Caco-2 (cell line): ENCODE measurements at regions not wholly inside any gene's neighbourhood (a gene's known extent, or its start where the extent isn't known, plus 50 kb on each side); places are given as distances from the start of the nearest gene placed in this dataset.
A peak's percentile ranks its signal among the peaks of the same experiment; 100 is the strongest.

Experiments used
- BruUV-seq: library from RNA; stranded (reverse); fragments of 400-500 nt; replicated peaks from 2 replicates; lab custom pipeline; 2021; lab: Mats Ljungman, UMichigan
- CTCF ChIA-PET: fragments of 300-600 bp; sonication (Branson Sonifier 250); formaldehyde crosslinking; loops from one replicate; lab custom pipeline; 2022; ENCODE audit warnings: antibody characterized with exemption; lab: Charles Lee
- POLR2A ChIA-PET: fragments of 300-600 bp; sonication (Branson Sonifier 250); formaldehyde crosslinking; loops from one replicate; lab custom pipeline; 2022; ENCODE audit warnings: antibody characterized with exemption; lab: Charles Lee
- DNase-seq, 2 experiments: peaks; one replicate each; pipeline versions ENCODE4 v3.0.0 to v3.0.0-alpha.2; 2020 to 2022
- H3K27me3 ChIP-seq: replicated peaks from 2 replicates; pipeline ENCODE4 v1.6.0; 2011; ENCODE audit warnings: low read length; ENCODE audit not compliant: control insufficient read depth, insufficient read depth
- H3K36me3 ChIP-seq: 2 replicates; pipeline ENCODE4 v1.5.1; 2011; ENCODE audit warnings: low read length; ENCODE audit not compliant: control insufficient read depth, insufficient read depth
- H3K4me1 ChIP-seq: fragments of 250-450 bp; sonication (Bioruptor Pico); 2 replicates; pipeline ENCODE4 v1.5.1; 2020; ENCODE audit warnings: mild to moderate bottlenecking
- H3K4me3 ChIP-seq: 2 replicates; pipeline ENCODE4 v1.5.1; 2011; ENCODE audit warnings: low read depth, mild to moderate bottlenecking, control low read depth, low read length
- H3K9me3 ChIP-seq: fragments of 250-450 bp; sonication (Bioruptor Pico); 2 replicates; pipeline ENCODE4 v1.5.1; 2020; ENCODE audit warnings: mild to moderate bottlenecking, moderate library complexity
- H3K27ac Mint-ChIP-seq: one replicate; pipeline ENCODE4 v1.8.0; 2022; ENCODE audit warnings: mixed read lengths; ENCODE audit not compliant: unreplicated experiment
- H3K27me3 Mint-ChIP-seq: one replicate; pipeline ENCODE4 v1.8.0; 2022; ENCODE audit warnings: mixed read lengths; ENCODE audit not compliant: insufficient read depth, unreplicated experiment
- H3K36me3 Mint-ChIP-seq: one replicate; pipeline ENCODE4 v1.8.0; 2022; ENCODE audit warnings: mild to moderate bottlenecking, mixed read lengths; ENCODE audit not compliant: insufficient read depth, unreplicated experiment
- H3K4me1 Mint-ChIP-seq: one replicate; pipeline ENCODE4 v1.8.0; 2022; ENCODE audit warnings: low read depth, mixed read lengths; ENCODE audit not compliant: unreplicated experiment
- H3K4me3 Mint-ChIP-seq: one replicate; pipeline ENCODE4 v1.8.0; 2022; ENCODE audit warnings: mild to moderate bottlenecking, moderate library complexity, mixed read lengths; ENCODE audit not compliant: unreplicated experiment
- H3K9me3 Mint-ChIP-seq: one replicate; pipeline ENCODE4 v1.8.0; 2022; ENCODE audit warnings: mixed read lengths; ENCODE audit not compliant: unreplicated experiment
- intact Hi-C: fragments of 100-400 bp; cut with micrococcal nuclease; formaldehyde crosslinking; loops from one replicate; pipeline ENCODE4 v1.10.0; 2022; ENCODE audit not compliant: unreplicated experiment
- TF ChIP-seq, protein P1 (sequence below), 2 experiments: fragments of 200-600 bp in 1 of 2; IDR thresholded peaks; 1 replicate in 1 of 2; 2 replicates in 1 of 2; pipeline versions ENCODE4 v1.5.1 to v1.8.0; 2011 to 2022; ENCODE audit warnings: antibody characterized with exemption in 1 of 2, control low read depth in 1 of 2, inconsistent platforms in 1 of 2, low read depth in 1 of 2, low read length in 1 of 2, mild to moderate bottlenecking in 1 of 2, moderate library complexity in 1 of 2; ENCODE audit not compliant: insufficient read depth in 1 of 2, severe bottlenecking in 1 of 2, unreplicated experiment in 1 of 2

DNA sequence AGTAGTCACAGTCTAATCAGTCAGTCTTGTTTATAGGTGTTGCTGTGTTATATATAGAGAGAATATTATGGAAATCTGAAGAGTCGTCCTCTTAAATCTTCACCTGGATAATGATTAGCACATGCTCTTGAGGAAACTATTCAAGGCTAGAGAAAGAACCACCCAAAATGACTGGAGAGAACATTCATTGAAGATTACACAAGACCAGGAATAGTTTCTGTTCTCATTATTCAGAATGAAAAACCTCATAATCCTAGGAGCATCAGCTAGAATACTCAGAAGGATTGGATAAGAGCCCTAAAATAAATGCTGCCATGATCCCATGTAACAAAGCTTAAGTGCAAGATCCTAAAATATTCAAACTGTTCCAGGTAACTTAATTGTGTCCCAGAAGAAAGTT is 278.2 kb upstream of the PREP start:
- H3K4me1 ChIP-seq: peaks cover 25% of the 10 kb centered on the region
- H3K27me3 ChIP-seq: no peaks in the 10 kb centered on the region
- POLR2A ChIA-PET: no interaction called here
- Mint-ChIP-seq H3K27me3 (no peaks in the 10 kb centered on the region), H3K4me1 (no peaks in the 10 kb centered on the region), H3K27ac (no peak overlapping the region), H3K9me3 (peaks cover 28% of the 10 kb centered on the region), H3K4me3 (no peak overlapping the region), H3K36me3 (no peaks in the 10 kb centered on the region)
- TF ChIP-seq, protein P1, sequence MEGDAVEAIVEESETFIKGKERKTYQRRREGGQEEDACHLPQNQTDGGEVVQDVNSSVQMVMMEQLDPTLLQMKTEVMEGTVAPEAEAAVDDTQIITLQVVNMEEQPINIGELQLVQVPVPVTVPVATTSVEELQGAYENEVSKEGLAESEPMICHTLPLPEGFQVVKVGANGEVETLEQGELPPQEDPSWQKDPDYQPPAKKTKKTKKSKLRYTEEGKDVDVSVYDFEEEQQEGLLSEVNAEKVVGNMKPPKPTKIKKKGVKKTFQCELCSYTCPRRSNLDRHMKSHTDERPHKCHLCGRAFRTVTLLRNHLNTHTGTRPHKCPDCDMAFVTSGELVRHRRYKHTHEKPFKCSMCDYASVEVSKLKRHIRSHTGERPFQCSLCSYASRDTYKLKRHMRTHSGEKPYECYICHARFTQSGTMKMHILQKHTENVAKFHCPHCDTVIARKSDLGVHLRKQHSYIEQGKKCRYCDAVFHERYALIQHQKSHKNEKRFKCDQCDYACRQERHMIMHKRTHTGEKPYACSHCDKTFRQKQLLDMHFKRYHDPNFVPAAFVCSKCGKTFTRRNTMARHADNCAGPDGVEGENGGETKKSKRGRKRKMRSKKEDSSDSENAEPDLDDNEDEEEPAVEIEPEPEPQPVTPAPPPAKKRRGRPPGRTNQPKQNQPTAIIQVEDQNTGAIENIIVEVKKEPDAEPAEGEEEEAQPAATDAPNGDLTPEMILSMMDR (IDR thresholded peaks at IDR 0.05; ENCODE audit: insufficient read depth in 1 of 2, low read depth in 1 of 2, low read length in 1 of 2, severe bottlenecking in 1 of 2, unreplicated experiment in 1 of 2): no peak
- CTCF ChIA-PET: interaction anchor here (0.6 kb wide), 1 partner anchor 133 kb away, joined by 3 read pairs; no protein-coding TSS in a partner anchor
- DNase-seq: no peak
- no peaks in the 10 kb centered on the region for H3K36me3 ChIP-seq
- 0 out of 2 replicates have a peak, but pooled peaks cover 7% of the 10 kb centered on the region for H3K9me3 ChIP-seq
- BruUV-seq: no TSS peak
- intact Hi-C loops: no loop called here
- no peak overlapping the region for H3K4me3 ChIP-seq

- 0 out of 2 replicates have a peak, but pooled peaks cover 7% of the 10 kb centered on the region for H3K9me3 ChIP-seq
- ChIA-PET CTCF (no interaction called here), POLR2A (no interaction called here)
- Mint-ChIP-seq H3K4me3 (no peak overlapping the region), H3K27me3 (no peaks in the 10 kb centered on the region), H3K27ac (no peak overlapping the region), H3K9me3 (peaks cover 28% of the 10 kb centered on the region), H3K36me3 (no peaks in the 10 kb centered on the region), H3K4me1 (no peaks in the 10 kb centered on the region)
- no TSS peak for BruUV-seq
- TF ChIP-seq, protein P1 (IDR thresholded peaks at IDR 0.05; ENCODE audit: insufficient read depth in 1 of 2, low read depth in 1 of 2, low read length in 1 of 2, severe bottlenecking in 1 of 2, unreplicated experiment in 1 of 2): no peak
- H3K36me3 ChIP-seq: no peaks in the 10 kb centered on the region
- no peak for DNase-seq
- H3K4me3 ChIP-seq: no peak overlapping the region
- H3K27me3 ChIP-seq: no peaks in the 10 kb centered on the region
- peaks cover 25% of the 10 kb centered on the region for H3K4me1 ChIP-seq
- intact Hi-C loops: no loop called here
Observed at GRCh38 chr6:105680131-105680530, 277.2 kb upstream of the PREP start.

- no peaks in the 10 kb centered on the region for H3K36me3 ChIP-seq
- Mint-ChIP-seq H3K27ac (no peak overlapping the region), H3K4me1 (no peaks in the 10 kb centered on the region), H3K9me3 (peaks cover 28% of the 10 kb centered on the region), H3K27me3 (no peaks in the 10 kb centered on the region), H3K4me3 (no peak overlapping the region), H3K36me3 (no peaks in the 10 kb centered on the region)
- CTCF ChIA-PET: no interaction called here
- BruUV-seq: no TSS peak
- TF ChIP-seq, protein P1 (IDR thresholded peaks at IDR 0.05; ENCODE audit: insufficient read depth in 1 of 2, low read depth in 1 of 2, low read length in 1 of 2, severe bottlenecking in 1 of 2, unreplicated experiment in 1 of 2): no peak
- peak; percentile 50 to 56 for DNase-seq
- peaks cover 25% of the 10 kb centered on the region for H3K4me1 ChIP-seq
- intact Hi-C loops: loop anchor here (1.0 to 2.0 kb wide), 2 partner anchors 56 to 108 kb away; no protein-coding TSS in a partner anchor
- H3K4me3 ChIP-seq: no peak overlapping the region
- POLR2A ChIA-PET: no interaction called here
- 0 out of 2 replicates have a peak, but pooled peaks cover 7% of the 10 kb centered on the region for H3K9me3 ChIP-seq
- H3K27me3 ChIP-seq: no peaks in the 10 kb centered on the region
Observed at GRCh38 chr6:105678516-105678915, 275.6 kb upstream of the PREP start.
